DND-41 (cell line): ENCODE measurements at regions not wholly inside any gene's neighbourhood (a gene's known extent, or its start where the extent isn't known, plus 50 kb on each side); places are given as distances from the start of the nearest gene placed in this dataset.

Source experiments
- CTCF ChIP-seq: IDR thresholded peaks from 2 replicates; pipeline ENCODE4 v1.5.1; 2012; ENCODE audit warnings: borderline replicate concordance, low read length, moderate library complexity, mild to moderate bottlenecking; ENCODE audit not compliant: poor library complexity, severe bottlenecking; ENCODE audit errors: extremely low read depth
- EZH2 ChIP-seq: IDR thresholded peaks from 3 replicates; pipeline ENCODE4 v1.6.1; 2012; ENCODE audit warnings: borderline replicate concordance, low read depth, mild to moderate bottlenecking, moderate library complexity, low read length, inconsistent platforms; ENCODE audit not compliant: severe bottlenecking

GRCh38 chr18:6505498-6505875 is 90.8 kb upstream of the L3MBTL4 start:
- TF ChIP-seq CTCF (no peak), EZH2 (no peak)
